ENCODE measurements at regions not wholly inside any gene's neighbourhood (a gene's known extent, or its start where the extent isn't known, plus 50 kb on each side); places are given as distances from the start of the nearest gene placed in this dataset.

DNA sequence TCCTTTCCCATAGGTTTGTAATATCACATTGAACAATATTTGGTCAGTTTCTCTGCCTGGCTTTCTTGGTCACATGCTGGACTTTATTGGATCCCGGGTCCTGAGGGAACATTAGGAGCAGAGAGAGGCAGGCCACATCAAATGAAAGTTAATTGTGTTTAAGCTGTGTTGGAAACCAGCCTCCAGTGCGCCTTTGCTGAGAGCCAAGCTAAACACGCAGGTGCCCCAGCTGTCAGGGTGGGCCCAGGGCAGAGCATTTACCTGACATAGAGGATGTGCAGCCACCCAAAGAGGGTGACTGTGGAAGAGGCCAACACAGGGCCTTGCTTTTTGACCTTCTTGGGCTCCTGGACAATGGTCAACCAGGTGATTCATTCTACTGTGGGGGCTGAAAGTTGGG is 149.3 kb downstream of the EBLN2 start:
- no peak for DNase-seq
- no peak for TF ChIP-seq POLR2A (IDR thresholded peaks at IDR 0.05)
- TF ChIP-seq, protein P1, sequence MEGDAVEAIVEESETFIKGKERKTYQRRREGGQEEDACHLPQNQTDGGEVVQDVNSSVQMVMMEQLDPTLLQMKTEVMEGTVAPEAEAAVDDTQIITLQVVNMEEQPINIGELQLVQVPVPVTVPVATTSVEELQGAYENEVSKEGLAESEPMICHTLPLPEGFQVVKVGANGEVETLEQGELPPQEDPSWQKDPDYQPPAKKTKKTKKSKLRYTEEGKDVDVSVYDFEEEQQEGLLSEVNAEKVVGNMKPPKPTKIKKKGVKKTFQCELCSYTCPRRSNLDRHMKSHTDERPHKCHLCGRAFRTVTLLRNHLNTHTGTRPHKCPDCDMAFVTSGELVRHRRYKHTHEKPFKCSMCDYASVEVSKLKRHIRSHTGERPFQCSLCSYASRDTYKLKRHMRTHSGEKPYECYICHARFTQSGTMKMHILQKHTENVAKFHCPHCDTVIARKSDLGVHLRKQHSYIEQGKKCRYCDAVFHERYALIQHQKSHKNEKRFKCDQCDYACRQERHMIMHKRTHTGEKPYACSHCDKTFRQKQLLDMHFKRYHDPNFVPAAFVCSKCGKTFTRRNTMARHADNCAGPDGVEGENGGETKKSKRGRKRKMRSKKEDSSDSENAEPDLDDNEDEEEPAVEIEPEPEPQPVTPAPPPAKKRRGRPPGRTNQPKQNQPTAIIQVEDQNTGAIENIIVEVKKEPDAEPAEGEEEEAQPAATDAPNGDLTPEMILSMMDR (IDR thresholded peaks at IDR 0.05) = no peak
- no peaks in the 10 kb centered on the region for H3K36me3 ChIP-seq
- no peaks in the 10 kb centered on the region for H3K4me1 ChIP-seq
- intact Hi-C loops (cut with DNase I; ENCODE audit: low total_unique reads) = no loop called here
- H3K27me3 ChIP-seq = no peaks in the 10 kb centered on the region
- no peak overlapping the region for H3K4me3 ChIP-seq
- no peaks in the 10 kb centered on the region for H3K9me3 ChIP-seq
- no peak overlapping the region for H3K27ac ChIP-seq

DNA sequence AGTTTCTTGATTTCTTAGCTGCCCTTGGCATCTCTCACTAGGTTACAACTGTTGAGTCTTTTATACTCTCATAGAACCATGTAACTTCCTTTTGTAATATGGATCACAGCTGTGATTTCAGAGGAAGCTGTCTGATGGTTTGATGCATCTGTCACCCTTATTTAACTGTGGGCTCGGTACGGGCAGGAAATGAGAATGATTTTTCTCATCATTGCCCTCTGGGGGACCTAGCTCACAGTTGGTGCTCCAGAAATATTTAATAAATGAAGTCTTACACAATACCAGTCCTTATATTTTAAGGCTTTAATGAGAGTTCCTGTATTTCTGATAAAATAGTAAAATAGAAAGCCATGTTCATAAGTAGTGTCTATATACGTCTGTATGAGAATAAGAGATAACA is 151.2 kb downstream of the EBLN2 start:
- Histone ChIP-seq H3K4me3 (no peak overlapping the region), H3K4me1 (no peaks in the 10 kb centered on the region), H3K9me3 (no peaks in the 10 kb centered on the region), H3K36me3 (no peaks in the 10 kb centered on the region), H3K27ac (no peak overlapping the region), H3K27me3 (no peaks in the 10 kb centered on the region)
- TF ChIP-seq, protein P1 (IDR thresholded peaks at IDR 0.05) = no peak
- no peak for TF ChIP-seq POLR2A (IDR thresholded peaks at IDR 0.05)
- intact Hi-C loops (cut with DNase I; ENCODE audit: low total_unique reads) = no loop called here
- no peak for DNase-seq

DNA sequence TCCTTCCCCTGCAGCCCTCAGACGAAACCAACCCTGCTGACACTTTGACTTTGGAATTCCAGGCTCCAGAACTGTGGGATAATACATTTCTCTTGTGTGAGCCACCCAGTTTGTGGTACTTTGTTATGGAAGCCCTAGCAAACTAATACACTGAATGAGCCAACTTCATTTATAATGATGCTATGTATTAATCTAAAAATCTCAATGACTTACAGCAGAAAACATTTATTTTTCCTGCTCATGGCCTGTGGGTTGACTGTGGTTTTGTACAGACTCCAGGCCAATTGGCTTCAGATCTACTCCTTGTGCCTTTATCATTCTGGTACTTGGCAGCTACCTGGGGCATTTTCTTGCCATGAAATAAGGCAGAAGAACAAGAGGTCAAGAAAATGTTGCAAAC is 152.4 kb downstream of the EBLN2 start:
- no peak for TF ChIP-seq POLR2A (IDR thresholded peaks at IDR 0.05)
- Histone ChIP-seq H3K36me3 (no peaks in the 10 kb centered on the region), H3K9me3 (no peaks in the 10 kb centered on the region), H3K27ac (no peak overlapping the region), H3K4me3 (no peak overlapping the region), H3K27me3 (no peaks in the 10 kb centered on the region), H3K4me1 (no peaks in the 10 kb centered on the region)
- DNase-seq = no peak
- intact Hi-C loops (cut with DNase I; ENCODE audit: low total_unique reads) = no loop called here

DNA sequence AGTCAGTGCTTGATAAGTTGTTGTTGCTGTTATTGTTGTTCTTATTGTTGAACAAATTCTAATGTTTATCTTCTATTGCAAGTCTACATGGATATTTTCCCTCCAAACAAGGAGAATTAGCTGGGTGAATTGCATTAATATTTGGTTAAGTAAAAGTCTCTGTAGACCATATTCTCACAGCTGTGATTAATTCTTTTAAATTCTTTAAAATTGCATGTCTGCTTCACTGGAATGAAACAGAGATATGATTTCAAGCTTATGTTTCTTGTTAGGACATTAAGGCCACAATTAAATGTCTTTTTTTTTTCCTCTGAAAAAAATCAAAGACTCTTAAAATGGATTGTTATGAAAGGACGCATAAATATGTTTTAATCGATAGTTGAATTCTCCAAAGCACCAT is 153.4 kb downstream of the EBLN2 start:
- H3K4me3 ChIP-seq = no peak overlapping the region
- H3K36me3 ChIP-seq = no peaks in the 10 kb centered on the region
- no peak for DNase-seq
- no peak for TF ChIP-seq POLR2A (IDR thresholded peaks at IDR 0.05)
- TF ChIP-seq, protein P1 (IDR thresholded peaks at IDR 0.05) = no peak
- no peaks in the 10 kb centered on the region for H3K27me3 ChIP-seq
- no peaks in the 10 kb centered on the region for H3K9me3 ChIP-seq
- no peaks in the 10 kb centered on the region for H3K4me1 ChIP-seq
- H3K27ac ChIP-seq = no peak overlapping the region
- intact Hi-C loops (cut with DNase I; ENCODE audit: low total_unique reads) = no loop called here

DNA sequence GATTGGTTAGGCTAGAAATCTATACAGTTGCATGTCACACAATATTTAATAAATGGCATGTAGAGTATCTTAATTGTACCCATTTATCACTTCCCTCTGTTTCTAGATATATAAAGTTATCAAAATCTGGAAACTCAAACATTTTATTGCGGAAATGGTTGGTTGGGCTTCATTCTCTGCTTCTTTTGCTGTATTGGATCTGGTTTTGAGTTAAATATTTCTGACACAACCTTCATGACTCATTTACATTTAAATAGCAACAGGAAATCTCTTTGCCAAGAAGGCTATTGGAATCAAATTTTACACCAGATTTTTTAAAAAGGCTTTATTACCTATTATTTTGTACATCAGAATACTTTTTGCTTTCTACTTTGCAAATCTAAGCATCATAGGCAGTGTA is 153.8 kb downstream of the EBLN2 start:
- no peak for DNase-seq
- H3K36me3 ChIP-seq = no peaks in the 10 kb centered on the region
- no peak overlapping the region for H3K4me3 ChIP-seq
- TF ChIP-seq, protein P1 (IDR thresholded peaks at IDR 0.05) = no peak
- no peak for TF ChIP-seq POLR2A (IDR thresholded peaks at IDR 0.05)
- intact Hi-C loops (cut with DNase I; ENCODE audit: low total_unique reads) = no loop called here
- H3K4me1 ChIP-seq = no peaks in the 10 kb centered on the region
- H3K27me3 ChIP-seq = no peaks in the 10 kb centered on the region
- H3K27ac ChIP-seq = no peak overlapping the region
- H3K9me3 ChIP-seq = no peaks in the 10 kb centered on the region

DNA sequence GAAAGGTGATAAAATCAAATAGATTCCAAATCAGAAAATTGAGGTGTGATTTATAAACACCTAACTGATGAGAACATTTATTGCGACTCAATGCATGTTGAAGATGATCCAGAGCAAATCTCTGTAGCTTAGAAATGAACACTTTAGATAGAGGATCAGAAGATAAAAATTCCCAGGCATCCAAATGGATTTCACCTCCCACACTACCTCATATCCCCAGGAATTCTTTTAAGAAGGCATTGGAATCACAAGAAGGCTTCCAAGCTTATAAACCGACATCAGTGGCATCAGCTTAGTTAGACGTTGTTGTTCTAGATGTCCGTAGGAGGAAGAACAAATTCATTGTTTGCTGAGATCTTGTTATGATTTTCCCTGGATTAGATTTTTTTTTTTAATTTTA is 154.4 kb downstream of the EBLN2 start:
- DNase-seq = no peak
- no peak overlapping the region for H3K4me3 ChIP-seq
- intact Hi-C loops (cut with DNase I; ENCODE audit: low total_unique reads) = no loop called here
- TF ChIP-seq, protein P1 (IDR thresholded peaks at IDR 0.05) = no peak
- TF ChIP-seq POLR2A (IDR thresholded peaks at IDR 0.05) = no peak
- no peaks in the 10 kb centered on the region for H3K4me1 ChIP-seq
- no peaks in the 10 kb centered on the region for H3K9me3 ChIP-seq
- H3K36me3 ChIP-seq = no peaks in the 10 kb centered on the region
- H3K27me3 ChIP-seq = no peaks in the 10 kb centered on the region
- no peak overlapping the region for H3K27ac ChIP-seq

Measured in uterus (tissue), 3 donors.